ENCODE measurements at regions not wholly inside any gene's neighbourhood (a gene's known extent, or its start where the extent isn't known, plus 50 kb on each side); places are given as distances from the start of the nearest gene placed in this dataset.

DNA sequence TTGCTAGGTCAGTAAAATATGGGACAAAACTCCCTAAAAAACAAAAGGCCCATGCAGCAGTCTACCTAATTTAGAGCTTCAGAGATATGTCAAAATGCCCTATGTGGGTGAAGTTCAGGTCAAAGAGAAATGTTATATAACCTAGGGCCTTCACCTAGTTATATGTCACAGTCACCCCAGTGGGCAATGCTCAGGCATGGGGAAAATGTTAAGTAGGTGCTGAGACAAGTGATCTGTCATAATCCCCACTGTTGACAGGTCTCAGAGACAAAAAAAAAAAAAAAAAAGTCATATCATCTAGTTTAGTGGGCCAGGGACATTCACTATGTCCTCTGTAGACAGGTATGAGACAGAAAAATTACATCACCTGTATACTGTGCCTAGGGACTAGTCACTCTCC, 128.6 kb upstream of the ZNF91 start:
- TF ChIP-seq CTCF (IDR thresholded peaks at IDR 0.05; ENCODE audit: low read depth, low read length, missing control alignments): no peak

DNA sequence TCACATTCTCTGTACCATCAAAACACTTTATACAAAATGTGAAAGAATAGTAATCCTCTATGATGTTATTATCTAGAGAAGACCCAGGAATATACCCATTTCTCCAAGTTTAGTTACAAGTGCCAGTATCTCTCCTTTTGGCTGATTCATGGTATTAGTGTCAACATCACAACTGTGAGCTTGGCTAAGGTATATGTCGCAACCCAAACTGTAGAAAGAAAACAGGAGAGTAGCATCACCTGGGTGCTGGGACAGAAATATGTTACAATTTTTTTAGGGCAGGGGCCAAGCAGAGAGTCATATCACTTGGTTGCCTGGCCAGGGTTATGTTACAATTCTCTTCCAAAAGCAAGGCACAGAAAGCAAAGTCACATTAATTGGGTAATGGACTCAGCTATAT, 127.2 kb upstream of the ZNF91 start:
- no peak for TF ChIP-seq CTCF (IDR thresholded peaks at IDR 0.05; ENCODE audit: low read depth, low read length, missing control alignments)
- H3K4me3 ChIP-seq (ENCODE audit: low read depth, low read length): no peak overlapping the region
- in situ Hi-C loops (cut with HindIII; ENCODE audit: low sequenced_read_pairs): no loop called here
- no peak for DNase-seq (ENCODE audit: low read depth)

More for the DNA sequence above, 128.6 kb upstream of the ZNF91 start:
- no peak for DNase-seq (ENCODE audit: low read depth)
- in situ Hi-C loops (cut with HindIII; ENCODE audit: low sequenced_read_pairs): no loop called here
- no peak overlapping the region for H3K4me3 ChIP-seq (ENCODE audit: low read depth, low read length)

- no peak for TF ChIP-seq CTCF (IDR thresholded peaks at IDR 0.05; ENCODE audit: low read depth, low read length, missing control alignments)
- no peak overlapping the region for H3K4me3 ChIP-seq (ENCODE audit: low read depth, low read length)
- in situ Hi-C loops (cut with HindIII; ENCODE audit: low sequenced_read_pairs): no loop called here
- DNase-seq (ENCODE audit: low read depth): no peak
Observed at GRCh38 chr19:23521471-23521870, 126.2 kb upstream of the ZNF91 start.

- no peak for DNase-seq (ENCODE audit: low read depth)
- H3K4me3 ChIP-seq (ENCODE audit: low read depth, low read length): no peak overlapping the region
- in situ Hi-C loops (cut with HindIII; ENCODE audit: low sequenced_read_pairs): no loop called here
- no peak for TF ChIP-seq CTCF (IDR thresholded peaks at IDR 0.05; ENCODE audit: low read depth, low read length, missing control alignments)
Observed at GRCh38 chr19:23520441-23520840, 125.2 kb upstream of the ZNF91 start.

GRCh38 chr19:23519031-23519430, 123.8 kb upstream of the ZNF91 start:
- TF ChIP-seq CTCF (IDR thresholded peaks at IDR 0.05; ENCODE audit: low read depth, low read length, missing control alignments): no peak

GRCh38 chr19:23516266-23516665, 121.0 kb upstream of the ZNF91 start:
- in situ Hi-C loops (cut with HindIII; ENCODE audit: low sequenced_read_pairs): no loop called here
- no peak for TF ChIP-seq CTCF (IDR thresholded peaks at IDR 0.05; ENCODE audit: low read depth, low read length, missing control alignments)
- DNase-seq (ENCODE audit: low read depth): no peak
- H3K4me3 ChIP-seq (ENCODE audit: low read depth, low read length): no peak overlapping the region

More at GRCh38 chr19:23519031-23519430, 123.8 kb upstream of the ZNF91 start:
- DNase-seq (ENCODE audit: low read depth): no peak
- no peak overlapping the region for H3K4me3 ChIP-seq (ENCODE audit: low read depth, low read length)
- in situ Hi-C loops (cut with HindIII; ENCODE audit: low sequenced_read_pairs): no loop called here

- in situ Hi-C loops (cut with HindIII; ENCODE audit: low sequenced_read_pairs): no loop called here
- H3K4me3 ChIP-seq (ENCODE audit: low read depth, low read length): no peak overlapping the region
- no peak for TF ChIP-seq CTCF (IDR thresholded peaks at IDR 0.05; ENCODE audit: low read depth, low read length, missing control alignments)
- DNase-seq (ENCODE audit: low read depth): no peak
Observed at GRCh38 chr19:23515551-23515950, 120.3 kb upstream of the ZNF91 start.

Data from astrocyte of the cerebellum (primary cell).